HG02571 (cell line): ENCODE measurements at regions not wholly inside any gene's neighbourhood (a gene's known extent, or its start where the extent isn't known, plus 50 kb on each side); places are given as distances from the start of the nearest gene placed in this dataset.
"Not testable (repeated sequence)": the region's sequence is repeated elsewhere in the genome, so short reads cannot be mapped to it uniquely, and the experiment has no call there.

Experiments
- ATAC-seq: cut with Tn5 transposase; IDR thresholded peaks from one replicate; pipeline ENCODE4 v1.9.1; 2021; ENCODE audit warnings: mild to moderate bottlenecking, moderate library complexity; ENCODE audit not compliant: unreplicated experiment

DNA sequence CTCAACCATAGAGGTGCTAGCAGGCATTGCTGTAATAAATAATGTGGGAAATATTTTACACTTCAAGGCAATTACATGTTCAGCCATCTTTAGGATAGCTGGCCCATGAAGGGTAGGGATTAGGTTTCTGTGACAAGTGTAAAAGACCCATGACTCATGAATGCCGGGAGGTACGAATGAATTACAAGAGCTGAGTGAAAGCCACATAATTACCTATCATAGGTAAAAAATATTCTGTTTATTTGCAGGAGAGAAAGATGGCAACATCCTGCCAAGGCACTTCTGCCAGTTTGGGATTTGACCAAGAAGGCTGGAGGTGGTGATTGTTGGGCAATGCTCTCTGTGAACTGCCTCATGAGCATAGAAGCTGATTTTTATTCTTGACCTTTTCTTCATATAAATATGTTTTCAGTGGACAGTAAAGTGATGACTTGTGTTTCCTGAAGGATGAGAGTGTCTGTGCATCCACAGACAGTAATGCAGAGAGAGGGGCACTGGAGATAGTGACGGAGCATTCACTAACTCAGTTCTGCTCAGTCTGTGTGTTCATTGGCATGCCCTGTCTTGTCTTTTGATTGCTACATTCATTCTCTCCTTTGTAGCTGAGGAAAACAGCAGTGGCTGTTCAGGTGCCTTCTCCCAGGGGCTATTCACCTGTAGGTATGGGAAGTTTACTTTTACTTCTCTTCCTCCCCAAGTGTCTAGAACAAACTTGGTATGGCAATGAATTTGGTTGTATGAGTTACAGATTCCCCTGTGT, 481.1 kb downstream of the TFAP2B start:
- no peak for ATAC-seq

DNA sequence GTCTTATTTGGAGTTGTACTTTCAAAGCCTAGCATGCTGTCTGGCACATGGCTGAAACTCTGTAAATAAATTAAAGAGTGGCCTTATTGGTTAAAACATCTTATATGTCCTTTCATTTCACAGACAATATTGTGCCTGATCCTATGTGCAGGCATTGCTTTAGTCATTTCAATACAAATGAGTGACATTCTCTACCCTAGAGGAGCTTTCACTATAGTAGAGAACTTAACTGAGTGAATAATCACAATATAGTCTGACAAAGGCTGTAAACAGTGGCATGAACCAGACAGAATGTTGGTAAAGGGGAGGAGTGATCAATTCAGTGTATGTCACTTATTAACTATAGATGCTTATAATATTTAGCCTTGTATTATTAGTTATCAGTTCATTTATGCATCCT, 481.8 kb downstream of the TFAP2B start:
- ATAC-seq = no peak

DNA sequence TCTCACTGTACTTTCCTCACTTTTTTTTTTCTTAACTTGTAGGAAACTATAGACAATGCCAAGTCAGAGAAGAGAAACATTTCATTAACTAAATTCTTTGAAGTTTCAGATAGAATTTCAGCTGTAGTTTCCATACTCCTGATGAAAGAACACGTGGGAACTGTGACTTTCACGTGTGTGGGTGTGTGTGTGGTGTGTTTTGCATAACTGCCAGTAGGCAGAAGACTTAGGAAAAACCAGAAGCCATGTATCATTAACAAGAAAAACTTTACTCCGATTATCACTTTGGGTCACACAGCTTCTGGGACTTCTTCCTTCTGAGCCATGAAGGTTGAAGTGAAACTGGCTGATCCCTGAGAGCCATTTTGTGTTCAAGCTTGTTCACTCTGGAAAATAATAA, 483.3 kb downstream of the TFAP2B start:
- ATAC-seq = no peak

DNA sequence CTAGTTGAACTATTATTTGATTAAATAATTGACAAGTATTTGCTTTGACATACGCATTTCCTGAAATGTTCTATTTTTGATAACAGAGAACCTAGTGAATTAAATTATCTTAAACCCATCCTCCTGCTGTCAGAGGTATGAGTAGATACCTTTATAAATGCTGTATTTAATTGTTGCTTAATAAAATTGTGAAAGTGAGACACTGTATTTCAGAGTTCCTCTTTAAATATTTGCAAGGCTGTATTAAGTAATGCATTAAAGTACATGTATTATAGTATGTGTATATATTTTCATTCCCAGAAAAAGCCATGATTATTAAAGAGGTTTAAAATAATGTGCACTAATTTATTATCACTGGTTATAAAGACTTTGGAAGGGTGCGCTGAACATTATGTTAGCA, 483.8 kb downstream of the TFAP2B start:
- ATAC-seq = no peak

DNA sequence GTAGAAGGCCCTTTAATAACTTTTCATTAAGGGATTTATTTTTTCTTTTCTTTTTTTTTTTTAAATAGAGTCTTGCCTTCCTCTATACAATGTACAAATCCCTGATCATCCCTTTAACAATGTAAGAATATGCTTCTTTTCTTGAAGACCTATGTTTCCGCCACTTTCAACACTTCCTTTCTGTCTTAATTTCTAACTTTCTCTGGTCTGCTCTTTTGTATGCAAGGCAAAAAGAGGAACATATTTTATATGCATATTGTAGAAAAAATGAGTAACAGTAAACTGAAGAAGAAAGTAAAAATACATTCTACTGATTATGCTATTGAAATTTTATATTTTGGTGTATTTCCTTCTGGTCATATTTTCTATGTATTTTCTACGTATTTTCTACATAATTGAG, 484.7 kb downstream of the TFAP2B start:
- ATAC-seq = no peak

DNA sequence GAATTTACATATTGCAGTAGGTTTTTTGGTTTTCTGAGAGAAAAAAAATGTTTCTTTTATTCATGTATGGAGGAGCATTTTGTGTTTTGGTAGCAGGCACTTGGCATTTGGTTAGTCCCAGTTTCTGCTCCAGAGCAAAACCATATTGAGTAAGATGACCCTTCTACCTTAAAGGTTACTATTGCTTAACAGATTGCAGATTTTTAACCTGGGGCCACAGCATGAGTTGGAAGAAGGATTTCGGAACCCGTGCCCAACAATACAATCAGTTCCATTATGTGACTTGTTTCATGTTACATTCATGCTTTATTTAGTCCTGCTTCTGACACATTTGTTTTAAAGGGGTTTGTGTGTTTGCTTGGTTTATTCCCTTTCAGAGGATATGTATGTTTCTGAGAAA, 496.3 kb downstream of the TFAP2B start:
- ATAC-seq = no peak

DNA sequence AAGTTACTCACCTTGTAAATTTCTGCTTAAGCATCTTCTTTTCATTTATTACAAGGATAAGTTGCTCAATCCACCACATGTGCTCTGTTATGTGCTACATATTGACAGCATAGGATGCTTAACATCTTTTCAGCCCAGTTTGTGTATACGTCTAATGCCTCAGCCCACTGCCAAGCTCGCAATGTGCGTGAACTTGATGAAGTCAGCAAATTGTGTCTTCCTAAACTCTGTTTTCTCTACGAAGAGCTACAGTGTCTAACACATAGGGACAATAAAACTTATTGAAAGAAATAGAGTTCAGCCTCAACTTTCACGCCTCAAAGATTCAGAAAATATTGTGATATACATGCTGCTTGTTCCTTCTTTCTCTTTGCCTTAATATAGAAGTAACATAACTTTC, 500.0 kb downstream of the TFAP2B start:
- no peak for ATAC-seq

DNA sequence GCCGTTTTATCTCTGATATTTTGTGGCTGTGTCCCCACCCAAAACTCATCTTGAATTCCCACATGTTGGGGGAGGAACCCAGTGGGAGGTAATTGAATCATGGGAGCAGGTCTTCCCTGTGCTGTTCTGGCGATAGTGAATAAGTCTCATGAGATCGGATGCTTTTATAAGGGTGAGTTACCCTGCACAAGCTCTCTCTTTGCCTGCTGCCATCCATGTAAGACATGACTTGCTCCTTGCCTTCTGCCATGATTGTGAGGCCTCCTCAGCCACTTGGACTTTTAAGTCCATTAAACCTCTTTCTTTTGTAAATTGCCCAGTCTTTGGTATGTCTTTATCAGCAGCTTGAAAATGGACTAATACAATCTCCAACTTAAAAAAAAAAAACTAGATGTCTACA, 502.8 kb downstream of the TFAP2B start:
- not testable (repeated sequence) for ATAC-seq

DNA sequence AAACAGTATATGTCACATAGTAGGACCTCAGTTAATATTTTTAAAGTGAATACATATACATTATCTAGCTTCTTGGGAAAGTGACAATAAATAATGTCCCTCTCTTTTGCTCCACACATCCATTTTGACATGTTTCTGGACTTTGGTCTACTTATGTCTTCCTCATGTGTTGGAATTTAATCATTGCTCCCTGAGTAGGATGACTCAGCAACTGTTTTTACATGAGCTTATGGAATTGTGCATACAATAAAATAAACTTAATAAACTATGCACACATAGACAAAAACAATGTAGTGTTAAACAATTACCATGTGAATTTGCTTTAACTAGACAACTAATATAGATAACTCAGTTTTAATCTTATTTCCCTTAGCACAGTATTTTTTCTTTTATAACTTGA, 503.8 kb downstream of the TFAP2B start:
- no peak for ATAC-seq

DNA sequence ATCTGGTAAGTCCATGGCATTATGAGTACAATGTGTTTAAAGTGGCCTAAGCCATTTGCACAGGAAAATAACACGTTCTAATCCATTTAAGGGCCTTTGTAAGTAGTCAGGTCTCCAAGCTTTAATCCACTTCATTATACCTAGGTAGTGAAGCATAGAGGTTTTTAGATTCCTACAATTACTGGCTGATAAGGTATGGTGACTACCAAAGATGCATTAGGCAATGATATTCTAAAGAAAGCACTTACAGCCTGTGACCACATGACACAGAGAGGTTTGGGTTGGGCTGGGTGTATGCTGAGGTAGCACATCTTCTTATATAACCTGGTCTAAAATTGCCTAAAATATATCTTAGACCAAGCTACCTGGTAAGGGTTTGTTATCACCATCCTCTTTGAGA, 504.4 kb downstream of the TFAP2B start:
- ATAC-seq = no peak

DNA sequence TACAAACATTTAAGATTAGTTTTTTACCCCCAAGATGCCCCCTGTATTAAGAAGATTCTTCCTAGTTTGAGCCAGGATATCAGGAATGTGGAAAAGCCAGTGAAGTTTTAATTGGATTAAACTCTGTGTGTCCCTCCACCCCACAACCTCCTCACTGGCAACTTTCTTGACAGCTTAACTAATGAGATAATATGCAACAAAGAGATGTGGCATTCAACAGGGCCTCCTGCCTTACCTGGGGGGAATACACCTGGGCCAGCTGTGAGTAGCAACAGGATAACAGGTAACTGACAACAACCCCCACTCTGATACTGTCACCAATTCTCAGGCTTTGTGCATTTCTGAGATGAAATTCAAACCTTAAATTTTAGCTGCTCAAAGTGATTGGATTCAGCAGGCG, 512.3 kb downstream of the TFAP2B start:
- ATAC-seq = no peak

DNA sequence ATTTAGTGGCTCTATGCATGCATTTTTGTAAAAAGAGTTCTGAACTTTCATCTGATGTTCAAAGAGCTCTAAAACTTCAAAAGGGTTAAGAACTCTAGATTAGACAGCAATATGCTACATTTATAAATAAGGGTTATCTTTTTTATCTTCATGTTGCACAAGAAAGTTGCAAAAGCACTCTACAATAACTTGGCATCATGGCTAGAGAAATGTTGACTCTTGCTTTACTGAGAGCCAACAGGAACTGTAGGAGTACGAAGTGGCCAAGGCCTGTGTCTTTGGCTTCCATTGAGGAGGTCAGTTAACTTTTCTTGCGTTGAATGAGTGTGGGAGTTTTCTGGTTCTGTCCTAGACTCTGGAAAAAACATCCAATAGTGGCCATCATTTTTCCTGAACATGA, 516.9 kb downstream of the TFAP2B start:
- no peak for ATAC-seq

DNA sequence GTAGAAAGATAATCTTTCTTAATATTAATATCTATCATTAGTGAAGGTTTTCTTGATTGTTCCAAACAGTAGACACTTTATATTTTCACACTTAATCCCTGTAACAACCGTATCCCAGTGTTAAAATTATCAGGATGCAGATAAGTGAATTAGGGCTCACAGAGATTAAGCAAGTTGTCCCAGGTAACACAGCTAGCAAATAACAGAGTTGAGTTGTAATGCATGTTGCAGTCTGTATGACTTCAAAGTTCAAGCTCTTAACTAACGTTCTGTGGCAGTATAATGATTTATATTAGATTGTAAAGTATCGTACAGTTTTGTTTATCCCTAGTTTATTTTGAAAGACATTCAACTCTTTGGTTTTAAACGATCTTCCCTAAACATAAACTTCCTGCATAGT, 517.5 kb downstream of the TFAP2B start:
- ATAC-seq = no peak

DNA sequence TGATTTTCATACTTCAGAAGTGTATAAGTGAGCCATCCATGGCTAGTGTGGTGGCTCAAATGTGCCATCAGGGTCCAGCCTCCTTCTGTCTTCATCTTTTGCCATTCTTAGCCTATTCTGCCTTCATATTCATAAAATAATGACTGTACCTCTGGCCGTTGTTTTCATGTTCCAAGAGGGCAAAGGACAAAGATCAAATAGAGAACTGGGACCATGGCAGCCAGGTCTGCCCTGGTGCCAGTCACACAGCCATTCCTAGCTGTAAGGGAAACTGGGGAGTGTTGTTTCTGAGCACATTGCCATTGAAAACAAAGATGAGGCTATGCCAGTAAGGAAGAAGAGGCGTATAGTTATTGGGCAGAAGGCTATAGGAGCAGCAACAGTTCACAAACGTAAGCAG, 518.6 kb downstream of the TFAP2B start:
- ATAC-seq = no peak

DNA sequence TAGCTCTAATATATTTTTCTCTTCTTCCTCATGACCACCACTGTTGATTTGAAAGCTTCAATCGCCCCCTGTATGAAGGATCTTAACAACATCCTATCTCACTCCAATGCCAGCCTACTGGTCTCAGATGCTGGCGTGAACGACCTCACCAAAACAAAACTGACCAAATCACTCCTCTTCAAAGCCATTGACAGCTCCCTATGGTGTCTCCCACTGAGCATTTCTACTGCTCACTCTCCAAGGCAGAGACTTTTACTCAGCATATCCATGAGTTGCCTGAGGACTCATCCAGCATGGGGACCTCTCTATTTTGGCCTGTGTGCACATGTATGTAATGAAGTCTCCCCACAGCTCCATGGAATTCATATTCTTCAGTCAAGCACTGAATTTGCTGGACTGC, 520.4 kb downstream of the TFAP2B start:
- ATAC-seq = no peak

DNA sequence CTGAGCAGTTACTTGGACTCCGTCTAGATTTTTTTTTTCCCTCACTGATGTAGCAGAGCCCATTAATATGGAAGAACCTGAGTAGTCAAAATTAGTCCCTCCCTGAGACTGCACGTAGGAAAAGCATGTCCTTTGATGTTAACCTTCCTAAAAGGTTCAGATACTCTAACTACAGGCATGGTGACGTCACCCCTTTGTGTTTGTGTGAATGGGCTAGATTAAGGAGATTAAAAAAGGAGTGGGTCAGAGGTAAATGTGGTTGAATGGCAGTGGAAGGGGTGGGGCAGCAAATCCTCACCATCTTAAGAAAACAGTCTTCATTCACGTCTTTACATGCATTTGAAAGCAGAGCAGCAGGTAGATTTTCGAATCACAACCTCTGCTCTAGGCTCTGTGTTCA, 521.1 kb downstream of the TFAP2B start:
- ATAC-seq = no peak

DNA sequence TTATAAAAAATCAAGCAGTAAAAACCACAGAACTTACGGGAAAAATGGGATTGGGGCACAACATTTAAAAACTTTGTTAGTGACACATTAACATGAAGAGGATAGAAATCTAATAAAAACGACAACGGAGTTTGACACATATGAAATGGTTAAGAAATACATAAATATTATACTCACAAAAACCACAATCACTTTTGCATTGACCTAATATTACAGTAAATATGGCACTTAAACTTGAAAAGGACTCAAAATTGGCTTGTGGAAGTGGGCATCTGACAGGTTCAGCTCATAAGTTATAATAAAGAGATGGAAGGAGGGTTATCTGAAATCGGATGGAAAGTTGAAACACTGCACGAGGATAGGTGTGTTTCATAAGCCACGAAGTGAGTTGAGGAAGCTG, 523.7 kb downstream of the TFAP2B start:
- ATAC-seq = no peak

DNA sequence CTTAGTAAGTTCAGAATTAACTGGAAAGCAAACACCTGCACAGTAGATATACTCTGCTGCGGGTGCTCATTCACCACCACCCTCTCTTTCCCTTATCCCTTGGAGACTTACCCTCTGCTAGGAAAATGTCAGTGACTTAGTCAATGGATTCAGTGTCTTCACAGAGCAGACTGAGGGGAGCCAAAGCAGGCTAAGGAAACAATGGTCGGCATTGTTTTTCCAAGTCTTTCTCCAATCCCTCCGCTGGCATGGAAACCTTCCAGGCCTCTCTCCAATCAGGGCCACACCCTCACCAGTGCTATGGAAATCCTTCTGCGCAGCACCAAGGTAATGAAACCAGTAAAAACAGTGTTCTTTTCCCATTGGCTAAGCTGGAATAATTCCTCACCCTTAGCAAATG, 531.2 kb downstream of the TFAP2B start:
- ATAC-seq = no peak

DNA sequence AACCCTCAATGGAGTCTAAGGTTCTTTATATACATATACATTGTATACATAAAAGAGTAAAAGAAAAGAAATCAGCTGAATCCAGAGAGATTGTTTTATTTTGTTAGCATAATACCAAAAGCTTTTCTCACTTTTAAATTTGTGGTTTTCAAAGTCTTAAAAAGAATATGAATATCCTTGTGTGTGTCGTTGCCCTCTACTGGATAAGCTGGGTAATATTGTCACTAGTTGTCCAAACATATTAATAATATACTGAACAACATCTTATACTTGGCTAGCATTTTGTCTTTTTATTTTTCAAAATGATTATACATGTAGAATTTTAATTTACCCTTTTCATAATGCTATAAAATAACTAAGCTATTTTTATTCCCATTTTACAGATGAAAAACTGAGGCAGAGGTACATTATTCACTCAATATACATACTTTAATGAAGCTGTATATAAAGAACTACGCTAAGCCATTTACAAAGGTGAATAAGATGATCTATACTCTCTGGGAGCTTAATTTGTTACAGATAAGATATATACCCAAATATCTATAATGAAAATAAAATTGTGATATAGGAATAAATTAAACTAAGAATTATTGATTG, 531.7 kb downstream of the TFAP2B start:
- ATAC-seq = no peak

DNA sequence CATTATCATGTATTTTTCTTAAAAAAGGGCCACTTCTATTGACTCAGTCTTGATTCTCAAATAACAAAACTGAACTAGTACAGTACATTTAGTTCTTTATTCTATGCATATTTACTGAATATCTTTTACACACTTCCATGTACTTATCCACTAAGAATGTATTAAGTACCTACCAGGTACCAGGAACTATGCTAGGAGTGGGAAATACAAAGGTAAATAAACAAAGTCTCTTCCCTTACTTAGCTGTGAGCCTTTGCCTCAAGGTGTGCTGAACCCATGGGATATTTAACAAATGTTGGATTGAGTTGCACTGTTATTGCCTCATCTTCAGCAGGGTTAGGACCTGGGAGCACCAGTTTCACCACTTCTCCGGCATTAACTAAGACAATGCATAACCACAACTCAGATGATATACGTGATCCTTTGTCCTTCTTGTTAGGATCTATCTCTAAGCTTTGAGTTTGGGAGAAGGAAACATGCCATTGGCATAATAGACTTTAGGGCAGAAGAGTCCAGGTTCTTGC, 533.9 kb downstream of the TFAP2B start:
- ATAC-seq = no peak

DNA sequence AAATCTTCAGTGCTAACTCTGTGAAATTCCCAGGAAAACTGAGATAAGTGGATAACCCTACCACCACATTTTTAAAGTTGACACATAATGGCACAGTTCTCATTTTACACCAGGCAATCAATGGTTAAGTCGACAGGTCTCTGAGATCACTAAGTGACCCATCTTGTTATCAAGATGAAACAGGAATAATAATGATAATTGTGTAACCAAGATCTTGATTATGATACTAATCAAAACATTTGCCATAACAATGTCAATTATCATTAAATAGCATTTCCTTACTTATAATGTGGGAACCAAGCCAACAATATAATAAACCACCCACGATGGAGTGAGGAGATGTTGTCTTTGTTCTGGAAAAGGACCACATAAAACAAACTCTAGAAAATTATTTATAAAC, 541.6 kb downstream of the TFAP2B start:
- ATAC-seq = no peak

DNA sequence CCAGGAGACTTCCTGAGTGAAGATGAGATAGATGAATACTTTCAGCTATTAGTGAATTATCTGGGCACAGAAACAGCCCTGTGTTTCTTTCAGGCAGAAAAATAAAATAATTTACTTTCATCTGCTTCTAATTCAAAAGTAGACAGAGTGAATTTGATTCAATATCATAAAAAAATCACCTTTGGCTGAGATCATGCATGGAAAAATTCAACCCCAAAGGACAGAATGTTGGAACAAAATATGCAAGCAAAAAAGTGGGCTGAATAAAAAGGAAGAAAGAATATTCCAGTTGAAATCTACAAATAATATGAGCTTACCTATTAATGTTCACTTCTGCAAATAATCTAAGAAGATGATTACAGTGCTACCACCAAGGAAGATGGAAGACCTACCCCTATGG, 546.9 kb downstream of the TFAP2B start:
- ATAC-seq = no peak

DNA sequence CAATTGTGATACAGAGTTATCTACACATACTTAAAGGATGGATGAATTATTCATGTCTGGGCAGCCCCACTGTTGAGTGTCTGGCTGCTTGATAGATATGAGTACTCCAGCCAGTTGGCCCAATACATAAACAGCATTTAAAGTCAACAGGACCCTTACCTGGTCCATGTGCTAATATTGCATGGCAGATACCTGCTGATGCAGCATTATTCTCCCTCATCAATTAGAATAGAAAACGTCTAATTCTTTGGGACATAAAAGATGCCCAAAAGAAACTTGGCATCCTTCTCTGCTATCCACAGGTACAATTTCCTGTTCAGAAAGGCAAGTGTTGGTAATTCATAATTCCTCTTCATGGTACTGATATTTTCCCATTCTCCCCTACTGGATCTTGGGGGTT, 550.8 kb downstream of the TFAP2B start:
- ATAC-seq = no peak
